ENCODE measurements at regions not wholly inside any gene's neighbourhood (a gene's known extent, or its start where the extent isn't known, plus 50 kb on each side); places are given as distances from the start of the nearest gene placed in this dataset.

- Histone ChIP-seq H3K14ac (ENCODE audit: insufficient read length) (no peak overlapping the region), H4K5ac (ENCODE audit: insufficient read length, low read depth, low read length) (no peak overlapping the region), H2AK5ac (ENCODE audit: low read depth, low read length) (no peak overlapping the region), H2BK5ac (ENCODE audit: low read depth, low read length) (no peak overlapping the region), H3K23me2 (ENCODE audit: low read depth, low read length) (no peaks in the 10 kb centered on the region; the same call in 1 of the 2 replicates), H2BK15ac (ENCODE audit: low read length) (no peak overlapping the region), H3K9ac (replicated peaks in 1 of 4; ENCODE audit: extremely low read depth in 1 of 4, low read depth in 3 of 4, low read length in 3 of 4) (no peak overlapping the region), H3K4me2 (ENCODE audit: insufficient read depth in 1 of 2, low read depth in 2 of 2, low read length in 2 of 2) (no peak overlapping the region), H4K20me1 (replicated peaks in 1 of 2; ENCODE audit: control insufficient read depth in 1 of 2, insufficient read depth in 2 of 2, low read length in 2 of 2) (no peaks in the 10 kb centered on the region), H3K79me1 (ENCODE audit: low read depth, low read length) (no peaks in the 10 kb centered on the region), H3K79me2 (ENCODE audit: control insufficient read depth in 1 of 2, insufficient read depth in 2 of 2, low read length in 2 of 2) (no peaks in the 10 kb centered on the region), H4K91ac (replicated peaks; ENCODE audit: insufficient read length, low read length) (no peak overlapping the region), H3K18ac (ENCODE audit: extremely low read depth, low read length) (no peak overlapping the region), H2BK20ac (ENCODE audit: low read length) (no peak overlapping the region), H3K4ac (replicated peaks; ENCODE audit: insufficient read length, low read depth, low read length) (no peak overlapping the region), H2BK12ac (ENCODE audit: low read depth, low read length) (no peak overlapping the region), H3K36me3 (ENCODE audit: control insufficient read depth in 2 of 4, insufficient read depth in 4 of 4, low read length in 3 of 4) (no peaks in the 10 kb centered on the region), H4K8ac (ENCODE audit: extremely low read depth, insufficient read depth, low read length) (no peak overlapping the region), H2AFZ (ENCODE audit: low read length) (no peak overlapping the region), H3K23ac (ENCODE audit: insufficient read length) (no peak overlapping the region), H2BK120ac (replicated peaks; ENCODE audit: low read depth, low read length) (no peak overlapping the region), H3K27me3 (replicated peaks in 1 of 4; ENCODE audit: control insufficient read depth in 3 of 4, extremely low read depth in 1 of 4, insufficient read depth in 3 of 4, low read length in 3 of 4) (no peaks in the 10 kb centered on the region), H3K4me3 (ENCODE audit: extremely low read depth in 1 of 4, insufficient read depth in 2 of 4, low read depth in 3 of 4, low read length in 4 of 4) (no peak overlapping the region), H3K56ac (replicated peaks; ENCODE audit: insufficient read length, low read depth, low read length) (no peak overlapping the region), H3K4me1 (replicated peaks in 1 of 4; ENCODE audit: control insufficient read depth in 3 of 4, insufficient read depth in 4 of 4, low read length in 3 of 4) (no peaks in the 10 kb centered on the region), H3K9me3 (ENCODE audit: insufficient read depth in 2 of 2, low read depth in 1 of 2, low read length in 1 of 2) (no peaks in the 10 kb centered on the region), H3K27ac (ENCODE audit: low read depth, low read length) (no peak overlapping the region)
- ChIA-PET CTCF (ENCODE audit: partially characterized antibody) (no interaction called here), POLR2A (ENCODE audit: partially characterized antibody) (no interaction called here)
- no peak for TF ChIP-seq NRF1 (IDR thresholded peaks at IDR 0.05; ENCODE audit: low read depth, low read length)
- TF ChIP-seq RNF2 (IDR thresholded peaks at IDR 0.05; ENCODE audit: borderline replicate concordance, low read depth, low read length, missing control alignments, poor library complexity, severe bottlenecking): no peak
- no peak for TF ChIP-seq CBX8 (IDR thresholded peaks at IDR 0.05; ENCODE audit: borderline replicate concordance, low read depth, low read length)
- TF ChIP-seq ZNF274 (IDR thresholded peaks at IDR 0.05; ENCODE audit: borderline replicate concordance, extremely low read depth, low read length): no peak
- no peak for TF ChIP-seq YY1 (IDR thresholded peaks at IDR 0.05; ENCODE audit: low read depth, low read length)
- TF ChIP-seq TBP (IDR thresholded peaks at IDR 0.05; ENCODE audit: low read depth, low read length): no peak
- no peak for TF ChIP-seq RFX5 (IDR thresholded peaks at IDR 0.05; ENCODE audit: borderline replicate concordance, low read depth, low read length)
- no peak for TF ChIP-seq KDM5A (IDR thresholded peaks at IDR 0.05; ENCODE audit: low read length)
- no peak for TF ChIP-seq PHF8 (conservative IDR thresholded peaks at IDR 0.05; ENCODE audit: low read depth, low read length)
- TF ChIP-seq CEBPB (IDR thresholded peaks at IDR 0.05; ENCODE audit: low read depth, low read length): no peak
- no peak for TF ChIP-seq ASH2L (IDR thresholded peaks at IDR 0.05; ENCODE audit: low read length)
- no peak for TF ChIP-seq CHD2 (IDR thresholded peaks at IDR 0.05; ENCODE audit: low read length)
- no peak for TF ChIP-seq USF2 (IDR thresholded peaks at IDR 0.05; ENCODE audit: low read length)
- no peak for TF ChIP-seq KDM1A (IDR thresholded peaks at IDR 0.05; ENCODE audit: borderline replicate concordance, low read length)
- FAIRE-seq (no peak), DNase-seq (ENCODE audit: low read depth in 1 of 2, low spot score in 2 of 2) (no peak)
Measured at GRCh38 chr20:6362245-6362644, 239.4 kb upstream of the FERMT1 start.
